A204.1 (cell line): ENCODE measurements at regions not wholly inside any gene's neighbourhood (a gene's known extent, or its start where the extent isn't known, plus 50 kb on each side); places are given as distances from the start of the nearest gene placed in this dataset.

ENCODE experiments used
- FAIRE-seq: peaks from 2 replicates; lab custom pipeline; 2012; peaks lifted over from hg19 to GRCh38; lab: Jason Lieb, UNC

- FAIRE-seq, result no peak
Observed at GRCh38 chr2:205937211-205937610, 148.8 kb downstream of the INO80D start.

GRCh38 chr2:205936446-205936845, 149.5 kb downstream of the INO80D start:
- no peak for FAIRE-seq

GRCh38 chr2:205934443-205934842, 151.5 kb downstream of the INO80D start:
- FAIRE-seq, result peak; percentile 53

GRCh38 chr2:205932861-205933260, 153.1 kb downstream of the INO80D start:
- FAIRE-seq, result no peak

GRCh38 chr2:205931388-205931787, 154.6 kb downstream of the INO80D start:
- no peak for FAIRE-seq

- FAIRE-seq, result no peak
Observed at GRCh38 chr2:205930209-205930608, 155.8 kb downstream of the INO80D start.

GRCh38 chr2:205929246-205929942, 156.6 kb downstream of the INO80D start:
- FAIRE-seq, result no peak

GRCh38 chr2:205925373-205926337, 160.3 kb downstream of the INO80D start:
- no peak for FAIRE-seq

- no peak for FAIRE-seq
Observed at GRCh38 chr2:205924676-205925075, 161.3 kb downstream of the INO80D start.

GRCh38 chr2:205915130-205915524, 170.8 kb downstream of the INO80D start:
- FAIRE-seq, result no peak

GRCh38 chr2:205914213-205915129, 171.5 kb downstream of the INO80D start:
- no peak for FAIRE-seq

GRCh38 chr2:205913668-205914067, 172.3 kb downstream of the INO80D start:
- FAIRE-seq, result no peak

- FAIRE-seq, result no peak
Observed at GRCh38 chr2:205911306-205911705, 174.7 kb downstream of the INO80D start.

- FAIRE-seq, result no peak
Observed at GRCh38 chr2:205909184-205909572, 176.8 kb downstream of the INO80D start.

GRCh38 chr2:205908212-205909183, 177.5 kb downstream of the INO80D start:
- no peak for FAIRE-seq

- no peak for FAIRE-seq
Observed at GRCh38 chr2:205906419-205906818, 179.6 kb downstream of the INO80D start.

GRCh38 chr2:205905576-205905975, 180.4 kb downstream of the INO80D start:
- no peak for FAIRE-seq

GRCh38 chr2:205904873-205905272, 181.1 kb downstream of the INO80D start:
- no peak for FAIRE-seq

GRCh38 chr2:205903549-205904129, 182.3 kb downstream of the INO80D start:
- FAIRE-seq, result no peak

- no peak for FAIRE-seq
Observed at GRCh38 chr2:205902900-205903237, 183.1 kb downstream of the INO80D start.
